C4-2B (cell line): ENCODE measurements at regions not wholly inside any gene's neighbourhood (a gene's known extent, or its start where the extent isn't known, plus 50 kb on each side); places are given as distances from the start of the nearest gene placed in this dataset.

Source experiments
- CTCF ChIP-seq: fragments of 450-650 bp; conservative IDR thresholded peaks from 2 replicates; pipeline ENCODE4 v1.5.1; 2017; ENCODE audit warnings: mild to moderate bottlenecking
- ZFX ChIP-seq: fragments of 450-650 bp; IDR thresholded peaks from 2 replicates; pipeline ENCODE4 v1.6.1; 2017

- TF ChIP-seq CTCF (peak; percentile 89), ZFX (no peak)
These were observed 102.3 kb upstream of the TMPRSS2 start for GRCh38 chr21:41610042-41610839.
